Suppressor macrophage (primary cell): ENCODE measurements at regions not wholly inside any gene's neighbourhood (a gene's known extent, or its start where the extent isn't known, plus 50 kb on each side); places are given as distances from the start of the nearest gene placed in this dataset.
"Not testable (repeated sequence)": the region's sequence is repeated elsewhere in the genome, so short reads cannot be mapped to it uniquely, and the experiment has no call there.

Experiments used
- DNase-seq, 4 experiments: peaks; one replicate each; pipeline ENCODE4 v3.0.0-alpha.2; 2020 to 2022

- peak; percentile 23 to 62 (median 56) for DNase-seq
These were observed 50.7 kb upstream of the EDARADD start for GRCh38 chr1:236343246-236343870.

GRCh38 chr1:236342403-236343245 is 51.5 kb upstream of the EDARADD start:
- DNase-seq: peak in 3 of 4 experiments; percentile 19 to 43 (median 29)

GRCh38 chr1:236341298-236341697 is 52.8 kb upstream of the EDARADD start:
- DNase-seq: no peak

GRCh38 chr1:236338096-236338495 is 56.0 kb upstream of the EDARADD start:
- no peak for DNase-seq

- no peak for DNase-seq
These were observed 54.3 kb upstream of the ERO1B start for GRCh38 chr1:236336084-236336483.

- DNase-seq: not testable (repeated sequence)
These were observed 53.9 kb upstream of the ERO1B start for GRCh38 chr1:236335633-236336032.

GRCh38 chr1:236334893-236335545 is 53.3 kb upstream of the ERO1B start:
- DNase-seq: peak; percentile 8 to 50 (median 30)

- DNase-seq: peak; percentile 76 to 92 (median 86)
These were observed 50.5 kb upstream of the ERO1B start for GRCh38 chr1:236332092-236332758.
